ENCODE measurements at regions not wholly inside any gene's neighbourhood (a gene's known extent, or its start where the extent isn't known, plus 50 kb on each side); places are given as distances from the start of the nearest gene placed in this dataset.

GRCh38 chr7:138226745-138227279, 150.6 kb downstream of the AKR1D1 start:
- in situ Hi-C loops (cut with HindIII; ENCODE audit: low pct_unique_long_range_greater_than_20kb, low sequenced_read_pairs) = no loop called here
- no peak for DNase-seq (ENCODE audit: low read depth in 1 of 2, low spot score in 1 of 2)
- no peak for TF ChIP-seq JUND (IDR thresholded peaks at IDR 0.05; ENCODE audit: low read depth)

GRCh38 chr7:138228119-138228518, 151.9 kb downstream of the AKR1D1 start:
- TF ChIP-seq JUND (IDR thresholded peaks at IDR 0.05; ENCODE audit: low read depth) = no peak
- in situ Hi-C loops (cut with HindIII; ENCODE audit: low pct_unique_long_range_greater_than_20kb, low sequenced_read_pairs) = no loop called here
- no peak for DNase-seq (ENCODE audit: low read depth in 1 of 2, low spot score in 1 of 2)

- DNase-seq (ENCODE audit: low read depth in 1 of 2, low spot score in 1 of 2) = no peak
- TF ChIP-seq JUND (IDR thresholded peaks at IDR 0.05; ENCODE audit: low read depth) = no peak
- in situ Hi-C loops (cut with HindIII; ENCODE audit: low pct_unique_long_range_greater_than_20kb, low sequenced_read_pairs) = no loop called here
These were observed 152.5 kb downstream of the AKR1D1 start for GRCh38 chr7:138228769-138229168.

GRCh38 chr7:138233189-138233588, 156.9 kb downstream of the AKR1D1 start:
- in situ Hi-C loops (cut with HindIII; ENCODE audit: low pct_unique_long_range_greater_than_20kb, low sequenced_read_pairs) = no loop called here
- no peak for DNase-seq (ENCODE audit: low read depth in 1 of 2, low spot score in 1 of 2)

GRCh38 chr7:138235207-138235606, 158.9 kb downstream of the AKR1D1 start:
- no peak for TF ChIP-seq JUND (IDR thresholded peaks at IDR 0.05; ENCODE audit: low read depth)
- in situ Hi-C loops (cut with HindIII; ENCODE audit: low pct_unique_long_range_greater_than_20kb, low sequenced_read_pairs) = no loop called here
- DNase-seq (ENCODE audit: low read depth in 1 of 2, low spot score in 1 of 2) = peak in 1 of 2 experiments; percentile 43

More at GRCh38 chr7:138233189-138233588, 156.9 kb downstream of the AKR1D1 start:
- TF ChIP-seq JUND (IDR thresholded peaks at IDR 0.05; ENCODE audit: low read depth) = no peak

GRCh38 chr7:138237995-138238394, 161.7 kb downstream of the AKR1D1 start:
- in situ Hi-C loops (cut with HindIII; ENCODE audit: low pct_unique_long_range_greater_than_20kb, low sequenced_read_pairs) = no loop called here
- TF ChIP-seq JUND (IDR thresholded peaks at IDR 0.05; ENCODE audit: low read depth) = no peak
- no peak for DNase-seq (ENCODE audit: low read depth in 1 of 2, low spot score in 1 of 2)

GRCh38 chr7:138238734-138239659, 162.7 kb downstream of the AKR1D1 start:
- no peak for DNase-seq (ENCODE audit: low read depth in 1 of 2, low spot score in 1 of 2)
- in situ Hi-C loops (cut with HindIII; ENCODE audit: low pct_unique_long_range_greater_than_20kb, low sequenced_read_pairs) = no loop called here
- no peak for TF ChIP-seq JUND (IDR thresholded peaks at IDR 0.05; ENCODE audit: low read depth)

- no peak for DNase-seq (ENCODE audit: low read depth in 1 of 2, low spot score in 1 of 2)
- in situ Hi-C loops (cut with HindIII; ENCODE audit: low pct_unique_long_range_greater_than_20kb, low sequenced_read_pairs) = no loop called here
- TF ChIP-seq JUND (IDR thresholded peaks at IDR 0.05; ENCODE audit: low read depth) = no peak
These were observed 167.2 kb downstream of the AKR1D1 start for GRCh38 chr7:138243430-138243829.

GRCh38 chr7:138243836-138244235, 167.6 kb downstream of the AKR1D1 start:
- DNase-seq (ENCODE audit: low read depth in 1 of 2, low spot score in 1 of 2) = no peak
- in situ Hi-C loops (cut with HindIII; ENCODE audit: low pct_unique_long_range_greater_than_20kb, low sequenced_read_pairs) = no loop called here
- no peak for TF ChIP-seq JUND (IDR thresholded peaks at IDR 0.05; ENCODE audit: low read depth)

- no peak for DNase-seq (ENCODE audit: low read depth in 1 of 2, low spot score in 1 of 2)
- in situ Hi-C loops (cut with HindIII; ENCODE audit: low pct_unique_long_range_greater_than_20kb, low sequenced_read_pairs) = no loop called here
- no peak for TF ChIP-seq JUND (IDR thresholded peaks at IDR 0.05; ENCODE audit: low read depth)
These were observed 168.3 kb downstream of the AKR1D1 start for GRCh38 chr7:138244606-138245005.

- no peak for DNase-seq (ENCODE audit: low read depth in 1 of 2, low spot score in 1 of 2)
- no peak for TF ChIP-seq JUND (IDR thresholded peaks at IDR 0.05; ENCODE audit: low read depth)
- in situ Hi-C loops (cut with HindIII; ENCODE audit: low pct_unique_long_range_greater_than_20kb, low sequenced_read_pairs) = no loop called here
These were observed 169.0 kb downstream of the AKR1D1 start for GRCh38 chr7:138245216-138245615.

GRCh38 chr7:138245682-138246081, 169.4 kb downstream of the AKR1D1 start:
- DNase-seq (ENCODE audit: low read depth in 1 of 2, low spot score in 1 of 2) = no peak
- in situ Hi-C loops (cut with HindIII; ENCODE audit: low pct_unique_long_range_greater_than_20kb, low sequenced_read_pairs) = no loop called here
- no peak for TF ChIP-seq JUND (IDR thresholded peaks at IDR 0.05; ENCODE audit: low read depth)

- DNase-seq (ENCODE audit: low read depth in 1 of 2, low spot score in 1 of 2) = peak in 1 of 2 experiments; percentile 22
- in situ Hi-C loops (cut with HindIII; ENCODE audit: low pct_unique_long_range_greater_than_20kb, low sequenced_read_pairs) = no loop called here
- TF ChIP-seq JUND (IDR thresholded peaks at IDR 0.05; ENCODE audit: low read depth) = no peak
These were observed 170.2 kb downstream of the AKR1D1 start for GRCh38 chr7:138246428-138246827.

Measured in T47D (cell line).